NB4 (cell line): ENCODE measurements at regions not wholly inside any gene's neighbourhood (a gene's known extent, or its start where the extent isn't known, plus 50 kb on each side); places are given as distances from the start of the nearest gene placed in this dataset.

Experiments
- MAX ChIP-seq: IDR thresholded peaks from 2 replicates; pipeline ENCODE4 v1.6.1; 2011; ENCODE audit warnings: low read depth, low read length
- MYC ChIP-seq: IDR thresholded peaks from 2 replicates; pipeline ENCODE4 v1.6.1; 2011; ENCODE audit warnings: low read depth, low read length
- POLR2A ChIP-seq: IDR thresholded peaks from 2 replicates; pipeline ENCODE4 v1.6.1; 2011; ENCODE audit warnings: mild to moderate bottlenecking; ENCODE audit not compliant: insufficient read length; ENCODE audit errors: extremely low read depth
- TF ChIP-seq, protein P1 (sequence below): IDR thresholded peaks from one replicate; pipeline ENCODE4 v1.5.1; 2012; ENCODE audit warnings: low read depth, low read length

- TF ChIP-seq MAX (no peak), POLR2A (no peak), MYC (no peak)
- TF ChIP-seq, protein P1, sequence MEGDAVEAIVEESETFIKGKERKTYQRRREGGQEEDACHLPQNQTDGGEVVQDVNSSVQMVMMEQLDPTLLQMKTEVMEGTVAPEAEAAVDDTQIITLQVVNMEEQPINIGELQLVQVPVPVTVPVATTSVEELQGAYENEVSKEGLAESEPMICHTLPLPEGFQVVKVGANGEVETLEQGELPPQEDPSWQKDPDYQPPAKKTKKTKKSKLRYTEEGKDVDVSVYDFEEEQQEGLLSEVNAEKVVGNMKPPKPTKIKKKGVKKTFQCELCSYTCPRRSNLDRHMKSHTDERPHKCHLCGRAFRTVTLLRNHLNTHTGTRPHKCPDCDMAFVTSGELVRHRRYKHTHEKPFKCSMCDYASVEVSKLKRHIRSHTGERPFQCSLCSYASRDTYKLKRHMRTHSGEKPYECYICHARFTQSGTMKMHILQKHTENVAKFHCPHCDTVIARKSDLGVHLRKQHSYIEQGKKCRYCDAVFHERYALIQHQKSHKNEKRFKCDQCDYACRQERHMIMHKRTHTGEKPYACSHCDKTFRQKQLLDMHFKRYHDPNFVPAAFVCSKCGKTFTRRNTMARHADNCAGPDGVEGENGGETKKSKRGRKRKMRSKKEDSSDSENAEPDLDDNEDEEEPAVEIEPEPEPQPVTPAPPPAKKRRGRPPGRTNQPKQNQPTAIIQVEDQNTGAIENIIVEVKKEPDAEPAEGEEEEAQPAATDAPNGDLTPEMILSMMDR = no peak
Observed at GRCh38 chr14:40436551-40436950, 1004.3 kb upstream of the FBXO33 start.
